ENCODE measurements at regions not wholly inside any gene's neighbourhood (a gene's known extent, or its start where the extent isn't known, plus 50 kb on each side); places are given as distances from the start of the nearest gene placed in this dataset.

DNA sequence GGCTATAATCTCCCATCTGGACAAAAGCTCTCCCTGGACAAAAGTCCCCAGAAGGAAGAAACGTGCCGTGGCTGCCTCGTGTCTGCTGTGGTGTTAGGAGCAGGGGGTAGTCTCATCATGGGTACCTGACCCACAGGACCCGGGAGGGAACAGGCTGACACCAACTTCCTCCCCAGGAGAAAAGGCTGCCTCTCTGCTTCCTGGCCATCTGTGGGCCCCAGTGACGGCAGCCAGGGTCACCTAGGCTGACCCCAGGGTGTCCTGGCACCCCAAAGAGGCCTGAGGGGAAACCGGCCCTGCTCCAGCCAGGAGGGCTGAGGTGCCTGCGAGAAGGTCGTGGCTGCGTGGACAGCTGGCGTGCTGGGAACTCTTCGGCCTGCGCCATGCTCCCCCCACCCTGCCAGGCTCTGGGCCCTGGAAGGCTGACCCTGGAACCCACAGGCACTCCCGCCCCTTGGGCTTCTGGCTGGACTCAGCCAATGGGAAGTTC is 133.9 kb downstream of the RFLNA start:
- no peak for DNase-seq (ENCODE audit: low spot score)

DNA sequence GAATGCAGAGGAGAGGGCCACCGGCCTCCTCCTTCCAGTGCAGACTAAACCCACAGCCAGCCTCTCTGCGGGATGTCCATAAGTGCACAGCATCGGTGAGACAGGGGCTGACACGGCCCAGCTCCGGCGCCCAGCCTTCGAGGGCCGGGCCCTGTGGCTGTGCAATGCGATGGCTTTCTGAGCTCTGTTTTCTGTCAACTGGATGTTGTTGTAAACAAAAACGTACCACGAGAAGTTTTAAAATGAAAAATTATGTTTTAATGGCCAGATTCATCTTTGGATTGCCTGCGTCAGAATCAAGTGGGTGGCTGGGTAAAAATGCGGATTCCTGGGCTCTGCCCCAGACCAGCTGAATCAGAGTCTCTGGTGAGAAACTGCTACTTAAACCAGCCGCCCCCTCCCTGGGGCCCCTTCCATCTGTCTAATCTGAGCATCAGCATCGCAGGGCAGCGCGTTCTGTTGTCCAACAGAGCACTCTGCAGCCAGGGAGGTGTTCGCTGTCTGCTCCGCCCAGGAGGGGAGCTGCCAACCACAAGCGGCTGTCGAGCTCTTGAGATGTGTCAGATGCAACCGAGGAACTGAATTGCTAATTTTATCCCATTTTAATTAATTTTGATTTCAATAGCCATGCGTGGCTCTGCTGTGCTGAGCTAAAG is 133.4 kb downstream of the RFLNA start:
- DNase-seq (ENCODE audit: low spot score), result peak; percentile 70

DNA sequence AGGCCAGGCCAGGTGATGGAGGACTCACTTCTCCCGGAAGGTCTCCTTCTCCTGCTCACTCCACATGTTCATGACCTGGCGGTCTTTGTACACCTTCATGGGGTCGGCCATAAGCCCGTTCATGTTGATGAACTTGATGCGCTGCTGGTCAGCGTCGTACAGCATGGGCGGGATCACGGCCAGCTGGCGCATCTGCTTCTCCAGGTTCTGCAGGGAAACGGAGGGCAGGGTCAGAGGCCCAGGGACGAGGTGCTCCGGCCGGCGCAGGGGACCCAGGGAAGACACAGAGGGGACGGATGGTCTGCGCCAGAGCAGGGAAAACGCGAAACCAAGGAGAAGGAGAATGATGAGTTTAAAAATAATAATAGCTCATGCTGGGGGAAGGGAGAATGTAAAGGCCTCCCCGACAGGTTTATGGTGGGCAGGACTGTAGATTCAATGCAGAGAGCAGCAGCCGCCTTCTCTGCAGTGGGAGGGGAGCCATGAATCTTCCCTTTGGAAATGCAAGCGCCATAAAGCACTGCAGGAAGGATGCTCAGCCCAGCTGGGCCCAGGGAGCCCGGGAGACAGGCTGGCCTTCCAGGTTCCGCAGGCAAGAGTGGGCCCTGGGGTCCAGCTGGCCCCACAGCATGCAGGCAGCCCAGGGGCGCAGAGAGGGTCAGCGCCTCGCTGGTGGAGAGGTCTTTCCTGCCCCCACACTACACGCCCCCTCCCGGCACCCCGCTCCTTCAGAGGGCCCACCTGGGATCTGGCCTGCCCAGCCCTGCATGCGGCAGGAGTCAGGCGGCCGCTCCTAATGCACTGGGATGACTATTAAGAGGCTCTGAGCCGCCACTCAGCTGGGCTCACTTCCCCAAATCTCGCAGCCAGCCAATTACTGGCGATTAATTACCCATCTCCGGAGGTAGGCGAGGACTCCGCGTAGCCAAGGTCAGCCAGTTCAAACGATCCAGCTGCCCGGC is 132.0 kb downstream of the RFLNA start:
- DNase-seq (ENCODE audit: low spot score), result no peak

DNA sequence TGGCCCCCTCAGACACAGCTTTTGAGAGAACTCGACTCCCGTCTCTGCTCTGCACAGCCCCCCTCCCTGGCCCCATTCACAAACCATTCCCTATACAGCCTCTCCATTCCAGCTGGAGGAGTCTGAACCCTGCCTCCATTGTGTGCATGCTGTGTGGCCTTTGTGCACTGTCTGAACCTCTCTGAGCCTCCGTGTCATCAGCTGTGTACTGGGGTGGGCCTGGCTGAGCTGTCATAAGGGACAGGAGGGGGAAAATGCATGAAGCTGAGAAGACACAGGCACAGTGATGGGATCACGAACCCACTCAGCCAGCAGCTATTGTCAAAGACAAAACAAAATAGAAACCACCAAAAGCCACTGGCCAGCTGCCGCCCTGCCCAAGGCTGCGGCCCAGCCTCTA is 130.8 kb downstream of the RFLNA start:
- no peak for DNase-seq (ENCODE audit: low spot score)

DNA sequence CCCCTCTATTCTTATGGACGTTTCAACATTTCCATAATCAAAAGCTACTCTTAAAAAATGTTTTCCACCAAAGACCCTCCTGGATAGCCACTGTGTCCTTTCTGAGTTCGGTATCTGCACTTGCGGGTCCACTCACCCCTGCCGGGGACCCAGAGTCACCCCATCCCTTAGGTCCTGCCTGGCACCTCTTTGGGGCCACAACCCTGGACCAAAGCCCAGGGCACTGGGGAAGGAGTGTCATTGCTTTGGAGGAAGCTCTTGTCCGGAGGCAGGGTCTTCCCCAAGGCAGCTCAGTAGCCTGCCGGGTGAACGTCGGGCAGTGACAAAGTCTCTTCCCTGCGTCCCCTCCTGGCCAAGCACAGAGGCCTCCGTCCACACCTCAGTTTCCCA is 129.6 kb downstream of the RFLNA start:
- DNase-seq (ENCODE audit: low spot score), result no peak

DNA sequence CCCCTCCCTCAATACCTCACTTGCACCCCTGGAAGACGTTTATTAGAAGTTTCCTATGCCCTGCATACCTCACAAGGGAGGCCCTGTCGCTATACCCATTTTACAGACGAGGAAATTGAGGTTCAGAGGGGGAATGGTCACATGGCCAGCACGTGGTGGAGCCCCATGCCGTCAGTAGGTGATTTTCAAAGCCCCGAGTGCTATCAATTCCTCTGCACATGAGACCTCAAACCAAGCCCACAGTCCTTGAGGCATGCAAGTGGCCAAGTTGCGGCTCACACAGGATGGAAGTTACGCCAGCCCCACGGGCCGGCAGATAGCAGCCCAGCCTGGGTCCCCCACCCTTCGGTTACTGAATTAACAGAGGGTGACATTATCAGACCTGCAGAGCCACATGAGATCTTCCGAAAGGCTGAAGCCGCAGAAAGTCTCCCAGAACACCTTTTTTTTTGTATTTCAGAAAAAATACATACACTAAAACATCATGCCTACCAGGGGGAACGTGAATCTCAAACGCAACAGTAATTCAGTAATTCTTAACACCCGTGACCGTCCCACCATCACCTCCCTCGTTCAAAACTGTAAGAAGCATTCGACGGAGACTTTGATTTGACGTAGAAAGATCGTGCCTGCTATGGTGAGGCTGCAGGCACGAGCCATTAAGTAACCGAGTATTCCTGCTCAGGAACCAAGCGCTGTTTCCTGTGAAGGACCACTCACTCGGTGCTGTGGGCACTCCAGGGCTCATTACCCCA is 129.0 kb downstream of the RFLNA start:
- DNase-seq (ENCODE audit: low spot score), result no peak

DNA sequence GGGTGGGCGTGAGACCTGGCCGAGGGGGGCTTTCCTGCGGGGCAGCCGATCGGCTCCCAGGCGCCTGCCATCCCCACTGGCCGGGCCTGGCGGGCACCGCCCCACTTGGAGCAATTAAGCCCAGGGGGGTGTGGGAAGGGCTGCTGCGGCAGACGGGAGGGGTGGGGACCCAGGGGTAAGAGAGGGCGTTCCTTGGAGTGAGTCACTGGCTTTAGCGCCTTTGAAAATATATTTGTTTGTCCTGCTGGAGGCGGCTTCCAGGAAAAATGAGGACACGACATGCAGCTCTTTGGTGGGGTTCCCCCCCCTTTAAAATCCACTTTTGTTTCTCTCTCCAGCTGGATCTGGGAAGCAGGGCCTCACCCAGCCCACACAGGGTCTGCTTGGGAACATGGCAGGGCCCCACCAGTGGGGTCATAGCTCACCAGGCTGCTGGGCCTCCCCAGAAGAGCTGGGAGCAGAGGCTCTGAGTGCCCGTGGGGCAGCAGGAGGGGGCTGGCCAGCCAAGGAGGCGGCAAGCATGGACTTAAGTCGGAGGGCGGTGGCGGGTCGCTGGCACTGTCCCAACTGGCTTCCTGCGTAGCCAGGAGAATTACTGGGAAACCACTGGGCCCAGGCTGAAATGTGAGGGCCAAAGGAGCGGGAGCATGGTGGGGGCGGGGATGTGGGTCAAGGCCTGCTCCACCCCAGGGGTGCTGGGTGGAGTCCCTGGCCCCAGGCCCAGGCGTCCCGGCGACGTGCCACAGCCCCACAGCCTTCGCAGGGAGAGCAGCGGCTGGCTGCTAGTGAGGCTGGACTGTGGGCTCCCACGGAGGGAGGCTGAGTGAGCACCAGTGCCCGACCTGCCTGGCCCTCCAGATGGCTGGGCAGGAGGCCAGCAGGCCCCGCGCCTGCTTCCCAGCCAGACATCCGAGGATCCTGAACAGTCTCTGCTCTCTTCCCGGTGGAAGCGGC is 128.0 kb downstream of the RFLNA start:
- peak; percentile 85 for DNase-seq (ENCODE audit: low spot score)

DNA sequence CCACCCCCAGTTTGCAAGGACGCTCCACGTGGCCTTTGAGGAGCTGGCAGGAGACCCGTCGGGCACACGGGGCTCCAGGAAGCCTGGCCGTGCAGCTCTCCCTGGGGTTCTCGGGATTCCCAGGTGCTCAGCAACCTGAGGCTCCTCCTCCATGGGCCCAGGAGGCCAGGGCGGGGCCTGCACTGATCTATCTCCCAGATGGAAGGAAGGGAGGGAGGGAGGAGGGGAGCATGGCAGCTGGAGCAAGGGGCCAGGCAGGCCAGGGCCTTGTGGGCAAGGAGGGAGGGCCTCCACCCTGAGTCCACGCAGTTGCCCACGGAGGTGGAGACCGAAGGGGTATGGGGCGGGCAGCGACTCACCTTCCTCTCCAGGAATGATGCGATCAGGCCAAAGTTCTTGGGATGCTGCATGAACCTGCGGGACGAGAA is 127.3 kb downstream of the RFLNA start:
- no peak for DNase-seq (ENCODE audit: low spot score)

DNA sequence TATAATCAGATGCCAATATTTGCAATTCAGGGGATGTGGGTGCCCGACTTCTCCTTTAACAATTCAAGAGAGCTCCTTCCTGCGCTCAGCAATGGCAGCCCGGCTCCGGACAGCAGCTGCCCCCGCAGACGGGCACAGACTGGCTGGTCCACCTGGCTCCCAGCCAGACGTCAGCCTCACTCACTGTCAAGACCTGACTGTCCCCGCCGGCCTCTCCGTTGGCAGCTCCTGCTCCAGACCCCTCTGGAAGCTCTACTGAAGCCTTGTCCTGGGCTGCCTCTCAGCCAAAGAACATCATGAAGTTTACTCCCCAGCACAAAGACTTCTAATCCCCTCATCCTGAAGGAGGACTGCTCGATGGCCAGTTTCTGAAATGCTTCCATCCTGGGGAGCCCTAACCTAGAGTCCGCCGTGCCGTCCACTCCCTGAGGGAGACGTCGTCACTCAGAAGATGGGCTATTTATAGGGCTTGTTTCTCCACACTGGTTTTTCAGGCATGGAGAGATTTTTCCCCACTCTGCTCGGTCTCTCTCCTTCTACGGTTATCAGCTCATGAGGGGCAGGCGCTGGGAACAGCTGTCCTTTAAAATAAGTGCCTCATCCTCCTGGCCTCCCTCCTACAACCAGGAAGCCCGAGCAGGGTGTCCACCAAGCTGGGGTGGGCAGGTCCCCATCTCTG is 126.2 kb downstream of the RFLNA start:
- peak; percentile 78 for DNase-seq (ENCODE audit: low spot score)

DNA sequence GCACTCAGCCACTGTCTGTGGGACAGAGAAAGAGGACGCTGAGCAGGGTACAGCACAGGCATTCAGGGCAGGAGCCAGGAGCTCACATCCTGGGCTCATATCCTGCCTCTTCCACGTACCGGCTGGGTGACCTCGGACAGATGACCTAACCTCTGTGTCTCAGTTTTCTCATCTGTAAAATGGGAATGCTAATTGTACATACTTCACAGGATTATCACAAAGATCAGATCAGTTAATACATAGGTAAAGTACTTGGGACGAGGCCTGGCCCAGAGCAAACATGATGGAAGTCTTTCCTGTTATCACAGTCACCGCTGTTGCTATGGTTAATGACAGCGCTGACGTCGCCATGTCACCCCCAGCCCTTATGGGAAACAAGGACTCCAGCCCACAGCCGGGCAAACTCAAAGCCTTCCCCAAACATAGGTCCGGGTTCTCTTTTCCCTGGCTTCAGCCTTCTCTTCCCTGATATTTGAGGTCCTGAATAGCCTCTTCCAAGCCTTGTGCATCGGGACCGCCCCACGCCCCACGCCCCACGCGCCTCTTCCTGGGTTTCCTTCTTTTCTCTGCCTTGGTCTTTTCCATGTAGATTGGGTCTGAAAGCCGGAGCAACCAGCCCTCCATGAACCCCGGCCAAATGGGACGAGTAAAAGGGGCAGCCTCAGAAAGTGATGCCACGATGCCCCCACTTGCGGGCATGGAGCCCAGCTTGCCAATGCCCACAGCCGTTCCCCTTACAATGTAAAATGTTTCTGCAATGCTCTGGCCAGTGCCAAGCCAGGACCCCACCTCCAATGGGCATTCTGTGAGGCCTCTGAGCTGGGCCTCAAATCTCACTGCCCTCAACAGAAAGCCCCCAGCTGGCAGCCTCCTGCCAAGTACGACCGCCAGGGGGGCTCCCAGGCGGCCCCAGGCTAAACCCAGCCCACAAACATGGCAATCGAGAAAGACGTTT is 125.4 kb downstream of the RFLNA start:
- no peak for DNase-seq (ENCODE audit: low spot score)

DNA sequence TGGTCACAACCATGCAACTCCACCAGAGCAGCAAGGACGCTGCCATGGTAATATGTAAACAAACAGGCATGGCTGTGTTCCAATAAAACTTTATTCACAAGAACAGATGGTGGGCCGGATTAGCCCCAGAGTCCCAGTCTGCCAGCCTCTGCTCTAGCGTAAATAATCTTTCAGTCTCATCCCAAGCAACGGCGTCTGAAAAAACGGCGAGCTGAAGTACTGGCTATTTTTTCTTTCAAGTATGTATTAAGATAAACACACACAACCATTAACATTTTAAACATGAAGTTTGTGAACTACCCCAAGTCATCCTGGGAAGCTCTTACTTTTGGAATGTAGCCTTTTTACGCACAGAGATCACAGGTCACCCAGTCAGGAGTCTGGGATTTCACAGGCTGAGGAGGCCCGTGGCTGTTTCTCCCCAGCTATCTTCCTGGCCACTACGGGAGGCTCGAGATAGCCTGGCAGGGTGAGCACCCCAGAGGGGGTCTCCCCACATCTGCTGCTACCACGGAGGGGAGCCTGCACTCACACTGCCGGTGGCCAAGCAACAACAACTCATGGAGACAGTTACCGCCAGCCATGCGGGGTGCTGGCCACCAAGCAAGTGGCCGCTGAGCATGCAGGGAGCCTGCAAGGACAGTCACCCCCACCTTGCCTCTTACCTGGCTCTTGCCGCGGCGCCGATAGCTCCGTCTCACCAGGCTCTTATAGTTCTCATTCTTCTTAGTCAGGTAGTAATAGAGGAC is 124.6 kb downstream of the RFLNA start:
- no peak for DNase-seq (ENCODE audit: low spot score)

DNA sequence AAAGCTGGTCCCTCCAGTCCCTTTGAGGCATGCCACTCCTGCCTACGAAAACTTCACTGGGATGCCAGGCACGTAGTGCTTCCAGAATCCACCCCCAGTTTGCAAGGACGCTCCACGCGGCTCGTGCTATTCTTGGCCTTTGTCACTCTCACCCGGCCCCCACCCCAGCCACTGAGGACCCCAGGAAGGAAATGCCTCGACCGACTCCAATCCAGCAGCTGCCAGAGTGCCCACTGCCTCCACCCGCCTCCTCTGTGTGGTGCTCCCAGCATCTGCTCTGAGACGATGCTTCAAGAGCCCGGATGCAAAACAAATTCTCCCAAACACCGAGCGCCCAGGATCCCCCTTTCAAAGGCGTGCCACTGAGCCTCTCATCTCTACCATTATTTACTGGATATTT is 123.9 kb downstream of the RFLNA start:
- no peak for DNase-seq (ENCODE audit: low spot score)

DNA sequence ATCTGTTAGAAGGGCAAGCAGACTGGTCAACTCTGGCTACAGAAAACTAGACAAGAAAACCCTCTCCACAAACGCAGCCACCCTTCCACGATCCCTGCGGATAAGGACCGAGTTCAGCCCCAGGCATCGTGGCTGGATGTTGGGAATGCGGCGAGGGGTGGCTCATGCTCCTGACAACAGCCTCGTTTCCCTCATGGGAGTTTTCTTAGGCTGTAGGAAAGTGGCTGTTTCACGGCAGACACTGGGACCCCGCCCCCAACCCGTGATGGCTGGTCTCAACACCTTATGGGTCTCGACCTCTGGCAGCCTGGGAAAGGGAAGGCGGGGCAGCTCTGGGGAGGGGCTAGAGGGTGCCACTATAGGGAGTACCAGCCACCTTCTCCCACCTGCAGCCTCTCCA is 123.3 kb downstream of the RFLNA start:
- DNase-seq (ENCODE audit: low spot score), result no peak

DNA sequence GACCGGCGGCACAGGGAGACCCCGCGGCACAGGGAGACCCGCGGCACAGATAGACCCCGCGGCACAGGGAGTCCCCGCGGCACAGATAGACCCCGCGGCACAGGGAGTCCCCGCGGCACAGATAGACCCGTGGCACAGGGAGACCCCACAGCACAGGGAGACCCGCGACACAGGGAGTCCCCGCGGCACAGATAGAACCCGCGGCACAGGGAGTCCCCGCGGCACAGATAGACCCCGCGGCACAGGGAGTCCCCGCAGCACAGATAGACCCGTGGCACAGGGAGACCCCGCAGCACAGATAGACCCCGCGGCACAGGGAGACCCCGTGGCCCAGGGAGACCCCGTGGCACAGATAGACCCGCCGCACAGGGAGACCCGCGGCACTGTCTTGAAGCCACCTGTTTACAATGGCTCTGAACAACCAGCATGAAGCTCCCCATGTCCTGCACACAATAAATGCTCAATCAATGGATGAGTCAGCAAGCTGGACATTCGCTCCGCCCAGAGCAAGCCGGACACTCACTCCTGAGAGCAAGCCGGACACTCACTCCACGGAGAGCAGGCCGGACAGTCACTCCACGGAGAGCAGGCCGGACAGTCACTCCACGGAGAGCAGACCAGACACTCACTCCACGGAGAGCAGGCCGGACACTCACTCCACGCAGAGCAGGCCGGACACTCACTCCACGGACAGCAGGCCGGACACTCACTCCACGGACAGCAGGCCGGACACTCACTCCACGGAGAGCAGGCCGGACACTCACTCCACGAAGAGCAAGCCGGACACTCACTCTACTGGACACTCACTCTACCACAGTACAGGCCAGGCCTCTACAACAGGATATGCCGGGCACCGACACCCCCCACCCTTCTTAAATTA is 121.9 kb downstream of the RFLNA start:
- DNase-seq (ENCODE audit: low spot score), result no peak

DNA sequence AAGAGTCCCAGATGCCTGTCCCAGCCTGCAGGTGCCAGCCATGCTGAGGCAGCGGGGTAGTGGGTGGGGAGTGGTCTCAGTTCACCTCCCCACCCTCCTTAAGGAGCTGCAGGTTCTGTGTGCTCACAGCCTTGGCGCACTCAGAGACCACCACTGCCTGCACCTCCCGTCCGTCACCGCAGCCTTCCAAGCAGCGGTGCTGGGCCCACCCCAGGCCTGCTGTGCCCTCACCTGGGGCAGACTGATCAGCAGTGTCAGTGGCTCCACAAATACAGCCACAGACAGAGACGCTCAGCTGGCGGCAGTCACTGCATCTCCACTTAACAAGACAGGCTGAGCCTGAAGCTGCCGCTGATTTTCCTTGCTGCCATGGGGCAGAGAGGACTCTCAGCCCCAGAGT is 120.2 kb downstream of the RFLNA start:
- DNase-seq (ENCODE audit: low spot score), result no peak

DNA sequence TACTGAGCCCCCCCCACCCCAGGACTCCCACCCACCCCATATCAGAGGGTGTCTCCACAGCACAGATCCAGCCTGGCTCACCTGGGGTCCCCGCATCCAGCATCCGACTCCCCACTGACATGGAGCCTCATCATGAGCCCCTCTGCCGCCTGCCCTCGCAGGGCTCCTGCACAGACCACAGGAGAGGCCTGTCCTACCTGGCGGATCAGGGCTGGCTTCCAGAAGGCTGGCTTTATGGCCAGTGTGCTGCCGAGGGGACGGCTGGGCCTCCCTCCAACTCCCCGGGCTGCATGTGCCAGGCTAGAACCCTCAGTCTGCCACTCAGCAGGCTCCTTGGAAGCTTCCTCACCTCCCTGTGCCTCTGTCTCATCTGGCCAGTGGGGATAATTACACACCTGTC is 119.0 kb downstream of the RFLNA start:
- DNase-seq (ENCODE audit: low spot score), result no peak

DNA sequence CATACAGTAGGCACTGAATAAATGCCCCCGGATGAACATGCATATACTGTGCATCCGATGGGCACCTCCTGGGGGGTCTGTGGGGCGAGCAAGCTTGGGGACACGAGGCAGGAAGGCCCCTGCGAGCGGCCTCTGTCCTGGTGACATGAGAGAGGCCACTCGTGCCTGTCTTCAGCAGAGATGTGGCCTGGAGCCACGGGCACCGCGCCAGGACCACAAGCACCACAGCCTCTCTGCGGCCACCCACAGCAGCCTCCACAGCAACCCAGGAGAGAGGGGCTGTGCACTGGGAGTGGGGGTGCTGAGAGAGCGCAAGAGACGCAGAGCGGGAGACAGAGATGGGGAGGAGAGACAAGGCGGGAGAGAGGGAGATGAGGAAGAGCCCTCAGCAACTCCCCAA is 118.5 kb downstream of the RFLNA start:
- DNase-seq (ENCODE audit: low spot score), result peak; percentile 82

DNA sequence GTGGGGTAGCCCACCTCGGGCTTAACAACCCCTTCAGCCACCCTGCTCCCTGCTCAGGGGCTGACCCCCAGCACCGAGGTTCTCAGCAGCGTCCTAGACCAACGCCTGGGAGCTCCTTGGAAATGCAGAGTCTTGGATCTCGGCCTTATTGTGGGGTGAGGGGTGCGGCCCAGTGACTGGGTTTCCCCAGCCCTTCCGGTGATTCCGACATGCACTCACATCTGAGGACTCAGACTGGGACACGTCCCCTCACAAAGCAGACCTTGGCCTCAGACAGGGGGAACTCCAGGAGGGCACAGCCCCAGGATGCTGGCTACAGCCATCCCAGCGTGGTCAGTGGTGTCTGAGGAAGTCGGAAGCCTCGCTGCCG is 117.7 kb downstream of the RFLNA start:
- no peak for DNase-seq (ENCODE audit: low spot score)
